NT2/D1 (cell line): ENCODE measurements at regions not wholly inside any gene's neighbourhood (a gene's known extent, or its start where the extent isn't known, plus 50 kb on each side); places are given as distances from the start of the nearest gene placed in this dataset.

Experiments used
- DNase-seq: peaks from one replicate; pipeline ENCODE4 v3.0.0-alpha.2; 2011; ENCODE audit warnings: low read depth, low spot score
- H3K27me3 ChIP-seq: 2 replicates; pipeline ENCODE4 v1.6.0; 2011; ENCODE audit warnings: mild to moderate bottlenecking; ENCODE audit not compliant: insufficient read length, insufficient read depth
- H3K36me3 ChIP-seq: 2 replicates; pipeline ENCODE4 v1.6.1; 2011; ENCODE audit warnings: mild to moderate bottlenecking, low read length, mixed read lengths; ENCODE audit not compliant: insufficient read depth, insufficient read length
- H3K4me1 ChIP-seq: 2 replicates; pipeline ENCODE4 v1.5.1; 2011; ENCODE audit not compliant: insufficient read depth, insufficient read length
- H3K4me3 ChIP-seq: 2 replicates; pipeline ENCODE4 v1.5.1; 2011; ENCODE audit warnings: low read depth; ENCODE audit not compliant: insufficient read length
- H3K9ac ChIP-seq: 2 replicates; pipeline ENCODE4 v1.6.0; 2011; ENCODE audit warnings: low read depth; ENCODE audit not compliant: insufficient read length
- H3K9me3 ChIP-seq: 2 replicates; pipeline ENCODE4 v1.5.1; 2011; ENCODE audit warnings: mild to moderate bottlenecking, low read length; ENCODE audit not compliant: insufficient read depth
- SUZ12 ChIP-seq: IDR thresholded peaks from 2 replicates; pipeline ENCODE4 v1.6.1; 2011; ENCODE audit not compliant: insufficient read length, insufficient read depth; ENCODE audit errors: extremely low read depth
- YY1 ChIP-seq: IDR thresholded peaks from 2 replicates; pipeline ENCODE4 v1.6.1; 2011; ENCODE audit not compliant: insufficient read length, insufficient read depth
- ZNF274 ChIP-seq: IDR thresholded peaks from 2 replicates; pipeline ENCODE4 v1.6.1; 2011; ENCODE audit warnings: mild to moderate bottlenecking, low read depth, low read length

- peaks cover 3% of the 10 kb centered on the region for H3K27me3 ChIP-seq
- H3K9me3 ChIP-seq = no peaks in the 10 kb centered on the region
- H3K9ac ChIP-seq = no peak overlapping the region
- TF ChIP-seq SUZ12 = no peak
- TF ChIP-seq ZNF274 = no peak
- no peak for TF ChIP-seq YY1
- H3K36me3 ChIP-seq = no peaks in the 10 kb centered on the region
- H3K4me3 ChIP-seq = no peak overlapping the region
- peaks cover 2% of the 10 kb centered on the region for H3K4me1 ChIP-seq
- no peak for DNase-seq
These were observed 226.9 kb upstream of the KCNG1 start for GRCh38 chr20:51249781-51250180.

GRCh38 chr20:51249215-51249614, 226.3 kb upstream of the KCNG1 start:
- TF ChIP-seq ZNF274 (no peak), SUZ12 (no peak), YY1 (no peak)
- Histone ChIP-seq H3K36me3 (no peaks in the 10 kb centered on the region), H3K27me3 (peaks cover 3% of the 10 kb centered on the region), H3K4me3 (no peak overlapping the region), H3K9ac (no peak overlapping the region), H3K9me3 (no peaks in the 10 kb centered on the region), H3K4me1 (peaks cover 2% of the 10 kb centered on the region)
- no peak for DNase-seq

DNA sequence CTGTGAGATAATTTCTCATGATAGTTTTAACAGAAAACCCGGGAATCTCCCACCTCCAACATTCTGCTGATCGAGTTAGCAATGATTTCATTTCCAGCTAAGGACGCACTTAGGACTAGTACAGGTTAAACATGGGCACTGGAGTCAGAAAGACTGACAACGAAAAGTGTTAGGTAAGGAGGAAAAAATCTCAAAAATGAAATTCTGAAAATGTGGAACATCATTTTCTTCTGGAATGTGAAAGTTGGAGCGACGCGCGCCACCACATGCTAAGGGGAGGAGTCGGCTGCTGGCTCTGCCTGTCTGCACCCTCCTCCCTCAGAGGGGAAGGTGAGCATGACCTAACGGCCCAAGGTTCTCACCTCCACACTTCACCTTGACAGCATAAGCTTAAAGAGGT, 221.6 kb upstream of the KCNG1 start:
- TF ChIP-seq SUZ12 = no peak
- TF ChIP-seq YY1 = no peak
- no peak for TF ChIP-seq ZNF274
- Histone ChIP-seq H3K4me3 (no peak overlapping the region), H3K36me3 (no peaks in the 10 kb centered on the region), H3K9ac (no peak overlapping the region), H3K27me3 (no peaks in the 10 kb centered on the region), H3K9me3 (peaks cover 18% of the 10 kb centered on the region), H3K4me1 (no peaks in the 10 kb centered on the region)
- no peak for DNase-seq

- Histone ChIP-seq H3K36me3 (no peaks in the 10 kb centered on the region), H3K9ac (no peak overlapping the region), H3K4me1 (peaks cover 7% of the 10 kb centered on the region), H3K27me3 (no peaks in the 10 kb centered on the region), H3K9me3 (peaks cover 18% of the 10 kb centered on the region), H3K4me3 (no peak overlapping the region)
- DNase-seq = no peak
- TF ChIP-seq YY1 = no peak
- no peak for TF ChIP-seq SUZ12
- TF ChIP-seq ZNF274 = no peak
These were observed 215.9 kb upstream of the KCNG1 start for GRCh38 chr20:51238675-51239305.

DNA sequence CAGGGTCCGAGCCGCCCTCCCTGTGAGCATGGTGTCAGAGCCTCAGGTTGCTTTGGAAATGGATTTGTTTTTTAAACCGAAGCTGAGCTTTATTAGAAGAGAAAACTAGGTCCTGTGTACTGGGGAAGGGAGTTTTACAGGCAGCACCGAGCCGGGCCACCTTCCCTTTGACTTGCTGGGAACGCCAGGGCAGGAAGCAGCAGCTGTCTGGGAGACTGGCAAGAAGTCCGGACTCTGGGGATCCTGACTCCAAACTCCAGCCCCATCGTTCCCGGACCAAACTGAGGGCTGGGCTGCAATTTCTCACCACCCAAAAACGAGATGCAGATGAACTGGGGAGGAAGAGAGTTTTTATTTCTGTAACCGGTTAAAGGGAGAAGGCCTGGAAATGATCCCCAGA, 214.9 kb upstream of the KCNG1 start:
- no peak for DNase-seq
- H3K4me3 ChIP-seq = no peak overlapping the region
- peaks cover 12% of the 10 kb centered on the region for H3K9me3 ChIP-seq
- TF ChIP-seq SUZ12 (no peak), ZNF274 (no peak), YY1 (no peak)
- no peaks in the 10 kb centered on the region for H3K27me3 ChIP-seq
- H3K9ac ChIP-seq = no peak overlapping the region
- H3K36me3 ChIP-seq = no peaks in the 10 kb centered on the region
- H3K4me1 ChIP-seq = peaks cover 7% of the 10 kb centered on the region

DNA sequence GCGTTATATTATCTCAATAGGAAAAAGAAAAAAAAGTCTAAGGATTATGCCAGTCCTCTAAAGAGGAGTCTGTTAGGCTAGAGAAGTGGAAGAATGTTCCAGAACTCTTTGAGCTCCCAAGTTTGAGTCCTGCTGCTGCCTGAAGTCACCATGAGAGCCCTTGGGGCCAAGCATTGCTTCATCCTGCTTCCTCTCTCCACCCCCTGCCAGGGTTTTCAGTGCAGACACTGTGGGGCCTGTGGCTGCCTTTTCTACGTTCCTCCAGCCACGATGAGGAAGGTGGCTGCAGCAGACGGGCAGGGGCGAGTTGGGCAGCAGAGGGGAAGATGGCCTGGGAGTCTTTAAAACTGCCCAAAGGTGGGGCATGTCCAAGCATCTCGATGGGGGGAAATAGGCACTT, 214.4 kb upstream of the KCNG1 start:
- Histone ChIP-seq H3K36me3 (no peaks in the 10 kb centered on the region), H3K27me3 (no peaks in the 10 kb centered on the region), H3K9me3 (peaks cover 7% of the 10 kb centered on the region), H3K4me1 (peaks cover 7% of the 10 kb centered on the region), H3K4me3 (no peak overlapping the region), H3K9ac (no peak overlapping the region)
- no peak for DNase-seq
- TF ChIP-seq ZNF274 (no peak), SUZ12 (no peak), YY1 (no peak)

GRCh38 chr20:51236421-51236820, 213.5 kb upstream of the KCNG1 start:
- Histone ChIP-seq H3K4me3 (no peak overlapping the region), H3K36me3 (no peaks in the 10 kb centered on the region), H3K9me3 (no peaks in the 10 kb centered on the region), H3K27me3 (no peaks in the 10 kb centered on the region), H3K4me1 (peaks cover 7% of the 10 kb centered on the region), H3K9ac (no peak overlapping the region)
- TF ChIP-seq YY1 = no peak
- TF ChIP-seq ZNF274 = no peak
- TF ChIP-seq SUZ12 = no peak
- no peak for DNase-seq

GRCh38 chr20:51233345-51233744, 210.4 kb upstream of the KCNG1 start:
- no peak for TF ChIP-seq YY1
- no peak for TF ChIP-seq ZNF274
- TF ChIP-seq SUZ12 = no peak
- DNase-seq = no peak

More at GRCh38 chr20:51233345-51233744, 210.4 kb upstream of the KCNG1 start:
- peaks cover 7% of the 10 kb centered on the region for H3K4me1 ChIP-seq
- H3K4me3 ChIP-seq = no peak overlapping the region
- no peaks in the 10 kb centered on the region for H3K9me3 ChIP-seq
- no peaks in the 10 kb centered on the region for H3K27me3 ChIP-seq
- H3K36me3 ChIP-seq = no peaks in the 10 kb centered on the region
- H3K9ac ChIP-seq = no peak overlapping the region
